Tibial nerve (tissue), 4 donors: ENCODE measurements at regions not wholly inside any gene's neighbourhood (a gene's known extent, or its start where the extent isn't known, plus 50 kb on each side); places are given as distances from the start of the nearest gene placed in this dataset.

Experiments
- EP300 ChIP-seq, 2 donors: sonication (generic); formaldehyde crosslinking; IDR thresholded peaks; one replicate each; pipeline ENCODE4 v1.6.1; 2017; ENCODE audit warnings: antibody characterized with exemption in 2 of 2, mild to moderate bottlenecking in 1 of 2
- POLR2A ChIP-seq, 2 donors: fragments of 450-650 bp; IDR thresholded peaks; one replicate each; pipeline ENCODE4 v1.6.1; 2017; ENCODE audit warnings: antibody characterized with exemption in 2 of 2, mild to moderate bottlenecking in 2 of 2, moderate library complexity in 2 of 2
- TF ChIP-seq, protein P1 (sequence below), 5 experiments: fragments of 200-600 bp in 3 of 5; fragments of 450-650 bp in 2 of 5; sonication (generic) in 3 of 5; IDR thresholded peaks; one replicate each; pipeline ENCODE4 v1.5.1; 2016 to 2019; ENCODE audit warnings: antibody characterized with exemption in 5 of 5, mild to moderate bottlenecking in 3 of 5, moderate library complexity in 2 of 5

DNA sequence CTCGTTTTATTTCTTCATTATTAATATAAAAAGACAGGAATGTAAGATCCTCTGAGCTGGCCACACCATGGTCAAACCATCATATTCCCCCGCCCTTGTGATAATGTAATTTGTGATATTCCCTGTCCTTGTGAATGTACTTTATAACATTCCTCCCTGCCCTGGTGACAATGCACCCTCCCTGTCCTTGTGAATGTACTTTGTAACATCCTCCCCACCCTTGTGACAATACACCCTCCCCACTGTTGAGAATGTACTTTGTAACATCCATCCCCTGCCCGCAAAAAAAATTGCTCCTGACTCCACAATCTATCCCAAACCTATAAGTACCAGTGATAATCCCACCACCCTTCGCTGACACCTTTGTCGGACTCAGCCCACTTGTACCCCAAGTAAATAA lies 211.0 kb downstream of the MBD2 start:
- TF ChIP-seq EP300 (IDR thresholded peaks at IDR 0.05), result no peak
- TF ChIP-seq, protein P1, sequence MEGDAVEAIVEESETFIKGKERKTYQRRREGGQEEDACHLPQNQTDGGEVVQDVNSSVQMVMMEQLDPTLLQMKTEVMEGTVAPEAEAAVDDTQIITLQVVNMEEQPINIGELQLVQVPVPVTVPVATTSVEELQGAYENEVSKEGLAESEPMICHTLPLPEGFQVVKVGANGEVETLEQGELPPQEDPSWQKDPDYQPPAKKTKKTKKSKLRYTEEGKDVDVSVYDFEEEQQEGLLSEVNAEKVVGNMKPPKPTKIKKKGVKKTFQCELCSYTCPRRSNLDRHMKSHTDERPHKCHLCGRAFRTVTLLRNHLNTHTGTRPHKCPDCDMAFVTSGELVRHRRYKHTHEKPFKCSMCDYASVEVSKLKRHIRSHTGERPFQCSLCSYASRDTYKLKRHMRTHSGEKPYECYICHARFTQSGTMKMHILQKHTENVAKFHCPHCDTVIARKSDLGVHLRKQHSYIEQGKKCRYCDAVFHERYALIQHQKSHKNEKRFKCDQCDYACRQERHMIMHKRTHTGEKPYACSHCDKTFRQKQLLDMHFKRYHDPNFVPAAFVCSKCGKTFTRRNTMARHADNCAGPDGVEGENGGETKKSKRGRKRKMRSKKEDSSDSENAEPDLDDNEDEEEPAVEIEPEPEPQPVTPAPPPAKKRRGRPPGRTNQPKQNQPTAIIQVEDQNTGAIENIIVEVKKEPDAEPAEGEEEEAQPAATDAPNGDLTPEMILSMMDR (IDR thresholded peaks at IDR 0.05), result no peak
- no peak for TF ChIP-seq POLR2A (IDR thresholded peaks at IDR 0.05)
